Brain microvascular endothelial cell (primary cell): ENCODE measurements at regions not wholly inside any gene's neighbourhood (a gene's known extent, or its start where the extent isn't known, plus 50 kb on each side); places are given as distances from the start of the nearest gene placed in this dataset.
"Not testable (repeated sequence)": the region's sequence is repeated elsewhere in the genome, so short reads cannot be mapped to it uniquely, and the experiment has no call there.

Experiments used
- DNase-seq: peaks from one replicate; pipeline ENCODE4 v3.0.0-alpha.2; 2020
- H3K27ac ChIP-seq: fragments of 250-450 bp; sonication (Bioruptor Pico); 2 replicates; pipeline ENCODE4 v1.5.1; 2020; ENCODE audit warnings: mild to moderate bottlenecking, moderate library complexity
- H3K27me3 ChIP-seq: fragments of 250-450 bp; sonication (Bioruptor Pico); replicated peaks from 2 replicates; pipeline ENCODE4 v1.5.1; 2020; ENCODE audit warnings: mild to moderate bottlenecking
- H3K36me3 ChIP-seq: fragments of 250-450 bp; sonication (Bioruptor Pico); replicated peaks from 2 replicates; pipeline ENCODE4 v1.5.1; 2020; ENCODE audit warnings: mild to moderate bottlenecking
- H3K4me3 ChIP-seq: 2 replicates; pipeline ENCODE4 v1.5.1; 2011; ENCODE audit warnings: low read depth, mild to moderate bottlenecking, control low read depth, low read length, moderate library complexity
- in situ Hi-C: cut with HindIII; loops from 2 replicates; pipeline ENCODE4 v1.10.0; 2017; ENCODE audit warnings: low sequenced_read_pairs, low pct_ligation_motif_present
- TF ChIP-seq, protein P1 (sequence below): IDR thresholded peaks from 2 replicates; pipeline ENCODE4 v1.5.1; 2011; ENCODE audit warnings: low read depth, mild to moderate bottlenecking, moderate library complexity, low read length, control low read depth, inconsistent platforms; ENCODE audit errors: missing control alignments

DNA sequence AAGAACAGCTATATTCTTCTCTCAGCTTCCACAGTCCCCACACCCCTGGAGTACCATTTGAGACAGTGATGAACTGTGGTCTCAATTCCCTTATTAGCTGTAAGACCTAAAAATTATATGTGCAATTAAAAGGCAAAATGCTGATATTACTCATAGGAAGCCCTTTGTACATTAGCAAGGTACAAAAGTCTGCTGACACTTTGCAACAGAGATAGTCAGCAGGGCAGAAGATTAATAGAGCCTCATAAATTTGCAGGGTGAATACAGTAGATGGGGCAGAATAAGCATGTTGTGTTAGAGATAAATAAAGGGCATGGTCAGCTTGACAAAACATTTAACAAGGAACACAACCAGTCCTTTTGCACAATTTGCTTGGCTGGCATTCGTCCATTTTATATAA lies 210.0 kb upstream of the OBI1 start:
- DNase-seq, result no peak
- H3K27me3 ChIP-seq, result no peaks in the 10 kb centered on the region
- H3K36me3 ChIP-seq, result no peaks in the 10 kb centered on the region
- TF ChIP-seq, protein P1, sequence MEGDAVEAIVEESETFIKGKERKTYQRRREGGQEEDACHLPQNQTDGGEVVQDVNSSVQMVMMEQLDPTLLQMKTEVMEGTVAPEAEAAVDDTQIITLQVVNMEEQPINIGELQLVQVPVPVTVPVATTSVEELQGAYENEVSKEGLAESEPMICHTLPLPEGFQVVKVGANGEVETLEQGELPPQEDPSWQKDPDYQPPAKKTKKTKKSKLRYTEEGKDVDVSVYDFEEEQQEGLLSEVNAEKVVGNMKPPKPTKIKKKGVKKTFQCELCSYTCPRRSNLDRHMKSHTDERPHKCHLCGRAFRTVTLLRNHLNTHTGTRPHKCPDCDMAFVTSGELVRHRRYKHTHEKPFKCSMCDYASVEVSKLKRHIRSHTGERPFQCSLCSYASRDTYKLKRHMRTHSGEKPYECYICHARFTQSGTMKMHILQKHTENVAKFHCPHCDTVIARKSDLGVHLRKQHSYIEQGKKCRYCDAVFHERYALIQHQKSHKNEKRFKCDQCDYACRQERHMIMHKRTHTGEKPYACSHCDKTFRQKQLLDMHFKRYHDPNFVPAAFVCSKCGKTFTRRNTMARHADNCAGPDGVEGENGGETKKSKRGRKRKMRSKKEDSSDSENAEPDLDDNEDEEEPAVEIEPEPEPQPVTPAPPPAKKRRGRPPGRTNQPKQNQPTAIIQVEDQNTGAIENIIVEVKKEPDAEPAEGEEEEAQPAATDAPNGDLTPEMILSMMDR, result no peak
- H3K4me3 ChIP-seq, result no peak overlapping the region
- H3K27ac ChIP-seq, result no peak overlapping the region
- in situ Hi-C loops, result no loop called here

DNA sequence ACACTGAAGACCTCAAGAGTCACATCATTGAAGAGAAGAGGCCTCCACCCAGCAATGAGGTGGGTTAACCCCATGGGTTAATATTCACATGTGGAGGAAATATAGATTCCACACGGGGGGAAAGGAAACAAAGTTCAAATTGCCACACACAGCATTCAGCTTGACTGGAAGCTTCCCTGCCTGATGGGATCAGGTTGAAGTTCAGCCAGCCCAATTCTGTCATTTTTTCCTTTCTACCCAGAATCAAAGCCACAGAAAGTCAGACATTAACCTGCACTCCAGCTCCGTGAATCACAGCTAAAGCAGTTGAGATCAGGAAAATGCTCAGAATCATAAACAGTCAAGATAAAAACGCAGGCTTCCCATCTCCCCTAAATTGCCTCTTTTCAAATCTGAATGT lies 208.7 kb upstream of the OBI1 start:
- no peak for DNase-seq
- Histone ChIP-seq H3K36me3 (no peaks in the 10 kb centered on the region), H3K4me3 (no peak overlapping the region), H3K27ac (no peak overlapping the region), H3K27me3 (no peaks in the 10 kb centered on the region)
- TF ChIP-seq, protein P1, result no peak
- in situ Hi-C loops, result no loop called here

DNA sequence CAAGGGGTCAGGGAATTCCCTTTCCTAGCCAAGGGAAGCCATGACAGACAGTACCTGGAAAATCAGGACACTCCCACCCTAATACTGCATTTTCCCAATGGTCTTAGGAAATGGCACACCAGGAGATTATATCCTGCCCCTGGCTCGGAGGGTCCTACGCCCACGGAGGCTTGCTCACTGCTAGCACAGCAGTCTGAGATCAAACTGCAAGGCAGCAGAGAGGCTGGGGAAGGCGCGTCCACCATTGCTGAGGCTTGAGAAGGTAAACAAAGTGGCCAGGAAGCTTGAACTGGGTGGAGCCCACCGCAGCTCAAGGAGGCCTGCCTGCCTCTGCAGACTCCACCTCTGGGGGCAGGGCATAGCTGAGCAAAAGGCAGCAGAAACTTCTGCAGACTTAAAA lies 207.1 kb upstream of the OBI1 start:
- H3K4me3 ChIP-seq, H3K36me3 ChIP-seq, H3K27ac ChIP-seq, DNase-seq, in situ Hi-C loops, H3K27me3 ChIP-seq: not testable (repeated sequence)

- DNase-seq, result no peak
- Histone ChIP-seq H3K27ac (no peak overlapping the region), H3K27me3 (no peaks in the 10 kb centered on the region), H3K36me3 (no peaks in the 10 kb centered on the region), H3K4me3 (no peak overlapping the region)
- TF ChIP-seq, protein P1, result no peak
- in situ Hi-C loops, result no loop called here
Observed at GRCh38 chr13:78862446-78862845, 203.5 kb upstream of the OBI1 start.

- in situ Hi-C loops, result no loop called here
Observed at GRCh38 chr13:78852709-78853108, 193.8 kb upstream of the OBI1 start.

GRCh38 chr13:78845656-78846365 lies 186.9 kb upstream of the OBI1 start:
- Histone ChIP-seq H3K27me3 (no peaks in the 10 kb centered on the region), H3K36me3 (no peaks in the 10 kb centered on the region), H3K4me3 (no peak overlapping the region), H3K27ac (no peak overlapping the region)
- TF ChIP-seq, protein P1, result no peak
- DNase-seq, result no peak
- in situ Hi-C loops, result no loop called here

More at GRCh38 chr13:78852709-78853108, 193.8 kb upstream of the OBI1 start:
- Histone ChIP-seq H3K27ac (no peak overlapping the region), H3K4me3 (no peak overlapping the region), H3K27me3 (no peaks in the 10 kb centered on the region), H3K36me3 (no peaks in the 10 kb centered on the region)
- TF ChIP-seq, protein P1, result no peak
- no peak for DNase-seq
